HEK293 (cell line): ENCODE measurements at regions not wholly inside any gene's neighbourhood (a gene's known extent, or its start where the extent isn't known, plus 50 kb on each side); places are given as distances from the start of the nearest gene placed in this dataset.

Experiments
- CTCF ChIA-PET: fragments of 350-600 bp; formaldehyde crosslinking; extraction: SDS; loops from one replicate; lab custom pipeline; 2021; ENCODE audit warnings: antibody characterized with exemption; lab: Yijun Ruan, JAX
- POLR2A ChIA-PET: fragments of 300-600 bp; formaldehyde crosslinking; extraction: SDS; loops from one replicate; lab custom pipeline; 2020; ENCODE audit warnings: antibody characterized with exemption, inconsistent platforms; lab: Yijun Ruan, JAX
- H3K27ac ChIP-seq: fragments of 200-500 bp; sonication (Bioruptor generic); 2 replicates; pipeline ENCODE4 v1.5.1; 2014; ENCODE audit warnings: low read depth, low read length, control low read depth, inconsistent platforms; ENCODE audit errors: extremely low read depth
- H3K36me3 ChIP-seq, 2 experiments: fragments of 200-500 bp in 1 of 2; sonication (Bioruptor generic) in 1 of 2; 1 replicate in 1 of 2; 2 replicates in 1 of 2; pipeline ENCODE4 v1.5.1; 2014 to 2017; ENCODE audit warnings: inconsistent platforms in 2 of 2, low read length in 2 of 2; ENCODE audit not compliant: control insufficient read depth in 2 of 2, insufficient read depth in 1 of 2
- H3K4me1 ChIP-seq: fragments of 200-500 bp; sonication (Bioruptor generic); 2 replicates; pipeline ENCODE4 v1.5.1; 2014; ENCODE audit warnings: mild to moderate bottlenecking, low read length, inconsistent platforms; ENCODE audit not compliant: control insufficient read depth, insufficient read depth
- H3K4me3 ChIP-seq: 2 replicates; pipeline ENCODE4 v1.5.1; 2011; ENCODE audit warnings: low read depth, mild to moderate bottlenecking, control low read depth, low read length, moderate library complexity
- H3K9me3 ChIP-seq: fragments of 200-500 bp; sonication (Bioruptor generic); 2 replicates; pipeline ENCODE4 v1.5.1; 2014; ENCODE audit warnings: low read depth, low read length, inconsistent platforms; ENCODE audit not compliant: control insufficient read depth, insufficient read depth
- BCL11B ChIP-seq: fragments of 450-650 bp; formaldehyde crosslinking; IDR thresholded peaks from 2 replicates; pipeline ENCODE4 v1.5.1; 2016; ENCODE audit warnings: low read depth, missing biosample characterization, missing genetic modification characterization
- GFI1B ChIP-seq: fragments of 450-650 bp; formaldehyde crosslinking; IDR thresholded peaks from 2 replicates; pipeline ENCODE4 v1.5.1; 2016; ENCODE audit warnings: missing biosample characterization, missing genetic modification characterization
- GLI2 ChIP-seq: fragments of 450-650 bp; formaldehyde crosslinking; IDR thresholded peaks from 2 replicates; pipeline ENCODE4; 2017; ENCODE audit warnings: missing biosample characterization, missing genetic modification characterization, low read depth, borderline replicate concordance
- GLIS1 ChIP-seq: fragments of 450-650 bp; formaldehyde crosslinking; IDR thresholded peaks from 2 replicates; pipeline ENCODE4 v1.5.1; 2016; ENCODE audit warnings: missing biosample characterization, missing genetic modification characterization
- GLIS2 ChIP-seq: fragments of 450-650 bp; formaldehyde crosslinking; IDR thresholded peaks from 2 replicates; pipeline ENCODE4 v1.5.1; 2016; ENCODE audit warnings: missing biosample characterization, missing genetic modification characterization
- KLF10 ChIP-seq: fragments of 450-650 bp; IDR thresholded peaks from 2 replicates; pipeline ENCODE4 v1.5.1; 2018; ENCODE audit warnings: missing biosample characterization, mild to moderate bottlenecking, missing genetic modification characterization
- KLF17 ChIP-seq: fragments of 450-650 bp; formaldehyde crosslinking; IDR thresholded peaks from 2 replicates; pipeline ENCODE4 v1.5.1; 2016; ENCODE audit warnings: missing biosample characterization, missing genetic modification characterization
- KLF8 ChIP-seq: fragments of 450-650 bp; formaldehyde crosslinking; IDR thresholded peaks from 2 replicates; pipeline ENCODE4 v1.5.1; 2016; ENCODE audit warnings: missing biosample characterization, missing genetic modification characterization
- KLF9 ChIP-seq: fragments of 450-650 bp; formaldehyde crosslinking; IDR thresholded peaks from 2 replicates; pipeline ENCODE4 v1.5.1; 2016; ENCODE audit warnings: missing biosample characterization, missing genetic modification characterization, low read depth
- OSR2 ChIP-seq: fragments of 450-650 bp; formaldehyde crosslinking; IDR thresholded peaks from 2 replicates; pipeline ENCODE4 v1.5.1; 2016; ENCODE audit warnings: missing biosample characterization, missing genetic modification characterization
- SP7 ChIP-seq: fragments of 450-650 bp; formaldehyde crosslinking; IDR thresholded peaks from 2 replicates; pipeline ENCODE4 v1.5.1; 2016; ENCODE audit warnings: missing biosample characterization, missing genetic modification characterization
- TRIM28 ChIP-seq: IDR thresholded peaks from 2 replicates; pipeline ENCODE4 v1.6.1; 2011; ENCODE audit warnings: low read length, control low read depth, borderline replicate concordance
- YY1 ChIP-seq: fragments of 450-650 bp; formaldehyde crosslinking; IDR thresholded peaks from 2 replicates; pipeline ENCODE4 v1.5.1; 2018; ENCODE audit warnings: missing biosample characterization, missing genetic modification characterization
- YY2 ChIP-seq: fragments of 450-650 bp; formaldehyde crosslinking; IDR thresholded peaks from 2 replicates; pipeline ENCODE4 v1.5.1; 2016; ENCODE audit warnings: missing biosample characterization, missing genetic modification characterization
- ZBTB1 ChIP-seq: fragments of 450-650 bp; formaldehyde crosslinking; IDR thresholded peaks from 2 replicates; pipeline ENCODE4 v1.5.1; 2016; ENCODE audit warnings: missing biosample characterization, missing genetic modification characterization
- ZEB2 ChIP-seq: fragments of 450-650 bp; formaldehyde crosslinking; IDR thresholded peaks from 2 replicates; pipeline ENCODE4 v1.5.1; 2016; ENCODE audit warnings: missing biosample characterization, missing genetic modification characterization
- ZFHX2 ChIP-seq: fragments of 450-650 bp; formaldehyde crosslinking; conservative IDR thresholded peaks from 2 replicates; pipeline ENCODE4 v1.5.1; 2016; ENCODE audit warnings: missing biosample characterization, missing genetic modification characterization
- ZNF138 ChIP-seq: fragments of 450-650 bp; formaldehyde crosslinking; IDR thresholded peaks from 2 replicates; pipeline ENCODE4 v1.5.1; 2016; ENCODE audit warnings: missing biosample characterization, missing genetic modification characterization, borderline replicate concordance
- ZNF202 ChIP-seq: fragments of 450-650 bp; formaldehyde crosslinking; IDR thresholded peaks from 2 replicates; pipeline ENCODE4 v1.5.1; 2016; ENCODE audit warnings: missing biosample characterization, missing genetic modification characterization, borderline replicate concordance
- ZNF341 ChIP-seq: fragments of 450-650 bp; formaldehyde crosslinking; IDR thresholded peaks from 2 replicates; pipeline ENCODE4; 2016; ENCODE audit warnings: low read depth, missing biosample characterization, missing genetic modification characterization
- ZNF48 ChIP-seq: fragments of 450-650 bp; formaldehyde crosslinking; IDR thresholded peaks from 2 replicates; pipeline ENCODE4 v1.5.1; 2016; ENCODE audit warnings: missing biosample characterization, missing genetic modification characterization
- ZNF510 ChIP-seq: fragments of 450-650 bp; formaldehyde crosslinking; IDR thresholded peaks from 2 replicates; pipeline ENCODE4 v1.5.1; 2018; ENCODE audit warnings: mild to moderate bottlenecking, missing genetic modification characterization, missing biosample characterization; ENCODE audit not compliant: insufficient replicate concordance
- ZNF558 ChIP-seq: fragments of 450-650 bp; formaldehyde crosslinking; IDR thresholded peaks from 2 replicates; pipeline ENCODE4 v1.5.1; 2016; ENCODE audit warnings: missing biosample characterization, missing genetic modification characterization
- ZNF585B ChIP-seq: fragments of 450-650 bp; formaldehyde crosslinking; IDR thresholded peaks from 2 replicates; pipeline ENCODE4 v1.5.1; 2016; ENCODE audit warnings: missing biosample characterization, missing genetic modification characterization
- ZNF626 ChIP-seq: fragments of 450-650 bp; sonication (Bioruptor Pico); formaldehyde crosslinking; IDR thresholded peaks from 2 replicates; pipeline ENCODE4 v1.5.1; 2018; ENCODE audit warnings: missing biosample characterization, missing genetic modification characterization, inconsistent platforms
- ZNF639 ChIP-seq: fragments of 450-650 bp; formaldehyde crosslinking; IDR thresholded peaks from 2 replicates; pipeline ENCODE4 v1.5.1; 2016; ENCODE audit warnings: missing biosample characterization, missing genetic modification characterization
- ZNF707 ChIP-seq: fragments of 450-650 bp; formaldehyde crosslinking; IDR thresholded peaks from 2 replicates; pipeline ENCODE4 v1.5.1; 2016; ENCODE audit warnings: missing biosample characterization, missing genetic modification characterization
- ZNF843 ChIP-seq: fragments of 450-650 bp; formaldehyde crosslinking; IDR thresholded peaks from 2 replicates; pipeline ENCODE4 v1.5.1; 2016; ENCODE audit warnings: missing biosample characterization, missing genetic modification characterization
- ZSCAN23 ChIP-seq: fragments of 450-650 bp; formaldehyde crosslinking; IDR thresholded peaks from 2 replicates; pipeline ENCODE4 v1.5.1; 2016; ENCODE audit warnings: missing biosample characterization, missing genetic modification characterization
- TF ChIP-seq, protein P1 (sequence below): fragments of 450-650 bp; formaldehyde crosslinking; IDR thresholded peaks from 2 replicates; pipeline ENCODE4 v1.5.1; 2017; ENCODE audit warnings: missing biosample characterization, mild to moderate bottlenecking, missing genetic modification characterization, moderate library complexity
- TF ChIP-seq, protein P2 (sequence below): fragments of 450-650 bp; formaldehyde crosslinking; IDR thresholded peaks from 2 replicates; pipeline ENCODE4 v1.5.1; 2016; ENCODE audit warnings: missing biosample characterization, missing genetic modification characterization
- TF ChIP-seq, protein P3 (sequence below): fragments of 450-650 bp; IDR thresholded peaks from 2 replicates; pipeline ENCODE4 v1.5.1; 2018; ENCODE audit warnings: missing biosample characterization, mild to moderate bottlenecking, missing genetic modification characterization

DNA sequence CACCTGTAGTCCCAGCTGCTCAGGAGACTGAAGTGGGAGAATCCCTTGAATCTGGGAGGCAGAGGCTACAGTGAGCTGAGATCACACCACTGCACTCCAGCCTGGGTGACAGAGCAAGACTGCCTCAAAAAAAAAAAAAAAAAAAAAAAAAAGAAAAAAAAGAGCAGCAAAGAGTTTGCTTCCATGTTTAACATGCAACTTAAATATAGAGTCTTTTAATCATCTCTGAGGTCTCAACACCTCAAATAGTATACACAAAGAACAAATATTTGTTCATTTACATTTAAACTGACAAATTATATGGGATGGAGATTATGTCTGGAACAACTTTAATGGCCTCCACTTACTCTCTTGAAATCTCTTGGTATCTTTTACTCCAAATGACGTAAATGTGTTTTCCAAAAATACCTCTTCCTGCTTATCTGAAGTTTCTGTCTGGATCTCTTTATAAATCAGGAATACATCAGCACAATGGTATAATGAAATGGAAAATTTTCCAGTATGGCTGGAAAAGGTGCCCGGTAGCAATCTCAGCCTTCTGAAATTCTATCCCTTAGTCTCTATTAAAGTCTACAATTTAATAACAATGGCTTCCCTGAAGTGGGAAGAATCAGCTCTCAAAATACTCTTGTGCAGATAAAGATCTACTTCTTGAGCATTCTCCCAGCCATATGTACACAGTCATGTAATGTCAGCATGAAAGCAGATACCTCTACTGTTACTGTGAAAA lies 258.5 kb downstream of the OMA1 start:
- CTCF ChIA-PET: no interaction called here
- Histone ChIP-seq H3K4me1 (peaks cover 7% of the 10 kb centered on the region; the same call in 1 of the 2 replicates), H3K27ac (no peak overlapping the region; the same call in 1 of the 2 replicates), H3K4me3 (no peak overlapping the region), H3K36me3 (no peaks in the 10 kb centered on the region), H3K9me3 (no peaks in the 10 kb centered on the region)
- POLR2A ChIA-PET: no interaction called here
- no peak for TF ChIP-seq ZNF202 (tag by site-specific recombination)
- TF ChIP-seq ZSCAN23 (tag by site-specific recombination): no peak
- TF ChIP-seq ZNF138 (tag by site-specific recombination): no peak
- TF ChIP-seq YY1 (tag by site-specific recombination): no peak
- TF ChIP-seq, protein P1, sequence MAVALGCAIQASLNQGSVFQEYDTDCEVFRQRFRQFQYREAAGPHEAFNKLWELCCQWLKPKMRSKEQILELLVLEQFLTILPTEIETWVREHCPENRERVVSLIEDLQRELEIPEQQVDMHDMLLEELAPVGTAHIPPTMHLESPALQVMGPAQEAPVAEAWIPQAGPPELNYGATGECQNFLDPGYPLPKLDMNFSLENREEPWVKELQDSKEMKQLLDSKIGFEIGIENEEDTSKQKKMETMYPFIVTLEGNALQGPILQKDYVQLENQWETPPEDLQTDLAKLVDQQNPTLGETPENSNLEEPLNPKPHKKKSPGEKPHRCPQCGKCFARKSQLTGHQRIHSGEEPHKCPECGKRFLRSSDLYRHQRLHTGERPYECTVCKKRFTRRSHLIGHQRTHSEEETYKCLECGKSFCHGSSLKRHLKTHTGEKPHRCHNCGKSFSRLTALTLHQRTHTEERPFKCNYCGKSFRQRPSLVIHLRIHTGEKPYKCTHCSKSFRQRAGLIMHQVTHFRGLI: no peak
- peak; percentile 86 for TF ChIP-seq ZNF843
- TF ChIP-seq ZNF558 (tag by site-specific recombination): no peak
- TF ChIP-seq BCL11B (tag by site-specific recombination): no peak
- no peak for TF ChIP-seq ZFHX2 (tag by site-specific recombination)
- 0 out of 2 replicates have a peak, but pooled peaks have one; percentile 47 for TF ChIP-seq ZNF639
- TF ChIP-seq GLI2 (tag by site-specific recombination): peak; percentile 4; the same call in 1 of the 2 replicates
- TF ChIP-seq, protein P2, sequence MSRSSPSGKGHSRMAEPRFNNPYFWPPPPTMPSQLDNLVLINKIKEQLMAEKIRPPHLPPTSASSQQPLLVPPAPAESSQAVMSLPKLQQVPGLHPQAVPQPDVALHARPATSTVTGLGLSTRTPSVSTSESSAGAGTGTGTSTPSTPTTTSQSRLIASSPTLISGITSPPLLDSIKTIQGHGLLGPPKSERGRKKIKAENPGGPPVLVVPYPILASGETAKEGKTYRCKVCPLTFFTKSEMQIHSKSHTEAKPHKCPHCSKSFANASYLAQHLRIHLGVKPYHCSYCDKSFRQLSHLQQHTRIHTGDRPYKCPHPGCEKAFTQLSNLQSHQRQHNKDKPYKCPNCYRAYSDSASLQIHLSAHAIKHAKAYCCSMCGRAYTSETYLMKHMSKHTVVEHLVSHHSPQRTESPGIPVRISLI (tag by site-specific recombination): peak; percentile 85
- peak; percentile 28; the same call in 1 of the 2 replicates for TF ChIP-seq KLF8
- no peak for TF ChIP-seq ZNF626
- peak; percentile 66; the same call in 1 of the 2 replicates for TF ChIP-seq SP7 (tag by site-specific recombination)
- TF ChIP-seq KLF17 (tag by site-specific recombination): no peak
- no peak for TF ChIP-seq KLF9 (tag by site-specific recombination)
- peak; percentile 96 for TF ChIP-seq OSR2 (tag by site-specific recombination)
- no peak for TF ChIP-seq YY2 (tag by site-specific recombination)
- TF ChIP-seq ZNF48 (tag by site-specific recombination): no peak
- TF ChIP-seq GLIS1 (tag by site-specific recombination): peak; percentile 19; the same call in 1 of the 2 replicates
- peak; percentile 50; the same call in 1 of the 2 replicates for TF ChIP-seq GFI1B (tag by site-specific recombination)
- TF ChIP-seq TRIM28: peak; percentile 64; the same call in 1 of the 2 replicates
- no peak for TF ChIP-seq KLF10
- TF ChIP-seq, protein P3, sequence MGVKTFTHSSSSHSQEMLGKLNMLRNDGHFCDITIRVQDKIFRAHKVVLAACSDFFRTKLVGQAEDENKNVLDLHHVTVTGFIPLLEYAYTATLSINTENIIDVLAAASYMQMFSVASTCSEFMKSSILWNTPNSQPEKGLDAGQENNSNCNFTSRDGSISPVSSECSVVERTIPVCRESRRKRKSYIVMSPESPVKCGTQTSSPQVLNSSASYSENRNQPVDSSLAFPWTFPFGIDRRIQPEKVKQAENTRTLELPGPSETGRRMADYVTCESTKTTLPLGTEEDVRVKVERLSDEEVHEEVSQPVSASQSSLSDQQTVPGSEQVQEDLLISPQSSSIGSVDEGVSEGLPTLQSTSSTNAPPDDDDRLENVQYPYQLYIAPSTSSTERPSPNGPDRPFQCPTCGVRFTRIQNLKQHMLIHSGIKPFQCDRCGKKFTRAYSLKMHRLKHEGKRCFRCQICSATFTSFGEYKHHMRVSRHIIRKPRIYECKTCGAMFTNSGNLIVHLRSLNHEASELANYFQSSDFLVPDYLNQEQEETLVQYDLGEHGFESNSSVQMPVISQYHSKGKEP (tag by site-specific recombination): peak; percentile 7; the same call in 1 of the 2 replicates
- no peak for TF ChIP-seq ZNF510
- TF ChIP-seq ZBTB1 (tag by site-specific recombination): no peak
- peak; percentile 47; the same call in 1 of the 2 replicates for TF ChIP-seq ZEB2 (tag by site-specific recombination)
- no peak for TF ChIP-seq ZNF585B (tag by site-specific recombination)
- TF ChIP-seq ZNF341 (tag by site-specific recombination): no peak
- TF ChIP-seq GLIS2 (tag by site-specific recombination): no peak
- TF ChIP-seq ZNF707 (tag by site-specific recombination): no peak
